Fibroblast of lung (primary cell): ENCODE measurements at regions not wholly inside any gene's neighbourhood (a gene's known extent, or its start where the extent isn't known, plus 50 kb on each side); places are given as distances from the start of the nearest gene placed in this dataset.

ENCODE experiments used
- DNase-seq, 2 donors: peaks; one replicate each; pipeline versions ENCODE4 v3.0.0 to v3.0.0-alpha.2; 2010; ENCODE audit warnings: low read depth in 2 of 2
- H2AFZ ChIP-seq: 2 replicates; pipeline ENCODE4 v1.5.1; 2012; ENCODE audit warnings: low read length, control low read depth, inconsistent platforms
- H3K27ac ChIP-seq: 2 replicates; pipeline ENCODE4 v1.5.1; 2011; ENCODE audit warnings: low read length, control low read depth; ENCODE audit not compliant: insufficient read depth
- H3K27me3 ChIP-seq: 2 replicates; pipeline ENCODE4 v1.5.1; 2011; ENCODE audit warnings: mild to moderate bottlenecking, low read length; ENCODE audit not compliant: control insufficient read depth, insufficient read depth
- H3K36me3 ChIP-seq: 2 replicates; pipeline ENCODE4 v1.5.1; 2011; ENCODE audit warnings: low read length; ENCODE audit not compliant: control insufficient read depth, insufficient read depth
- H3K4me1 ChIP-seq: 2 replicates; pipeline ENCODE4 v1.5.1; 2011; ENCODE audit warnings: low read length; ENCODE audit not compliant: control insufficient read depth, insufficient read depth; ENCODE audit errors: extremely low read depth
- H3K4me2 ChIP-seq: 2 replicates; pipeline ENCODE4 v1.5.1; 2011; ENCODE audit warnings: low read length, control low read depth; ENCODE audit not compliant: insufficient read depth; ENCODE audit errors: extremely low read depth
- H3K4me3 ChIP-seq, 4 experiments: fragments of 200-600 bp in 1 of 4; sonication (generic) in 1 of 4; replicated peaks in 1 of 4; 2 replicates each; pipeline ENCODE4 v1.5.1; 2011 to 2016; ENCODE audit warnings: low read length in 4 of 4, low read depth in 3 of 4, mild to moderate bottlenecking in 3 of 4, control low read depth in 2 of 4, inconsistent platforms in 1 of 4, mixed read lengths in 1 of 4; ENCODE audit not compliant: insufficient read depth in 1 of 4; ENCODE audit errors: control extremely low read depth in 1 of 4
- H3K79me2 ChIP-seq: 2 replicates; pipeline ENCODE4 v1.5.1; 2012; ENCODE audit warnings: mild to moderate bottlenecking, low read length, inconsistent platforms; ENCODE audit not compliant: control insufficient read depth, insufficient read depth
- H3K9ac ChIP-seq: 2 replicates; pipeline ENCODE4 v1.5.1; 2011; ENCODE audit warnings: mild to moderate bottlenecking, low read length, control low read depth; ENCODE audit not compliant: insufficient read depth
- H3K9me3 ChIP-seq: 2 replicates; pipeline ENCODE4 v1.5.1; 2012; ENCODE audit warnings: low read depth, low read length; ENCODE audit not compliant: control insufficient read depth, insufficient read depth
- H4K20me1 ChIP-seq: 2 replicates; pipeline ENCODE4 v1.5.1; 2011; ENCODE audit warnings: low read length; ENCODE audit not compliant: control insufficient read depth, insufficient read depth; ENCODE audit errors: extremely low read depth
- CTCF ChIP-seq, 2 donors: IDR thresholded peaks in 1 of 2; conservative IDR thresholded peaks in 1 of 2; 1 replicate in 1 of 2; 2 replicates in 1 of 2; pipeline ENCODE4 v1.5.1; 2011 to 2012; ENCODE audit warnings: low read length in 2 of 2, control low read depth in 1 of 2, inconsistent platforms in 1 of 2, low read depth in 1 of 2, mild to moderate bottlenecking in 1 of 2
- EZH2 ChIP-seq: IDR thresholded peaks from 2 replicates; pipeline ENCODE4 v1.5.1; 2012; ENCODE audit warnings: low read length, control low read depth, mild to moderate bottlenecking; ENCODE audit errors: missing control alignments

GRCh38 chr22:27413702-27414101 lies 387.9 kb downstream of the MN1 start:
- Histone ChIP-seq H3K4me1 (no peaks in the 10 kb centered on the region), H3K79me2 (no peaks in the 10 kb centered on the region), H3K9me3 (no peaks in the 10 kb centered on the region), H3K27me3 (peaks cover 8% of the 10 kb centered on the region), H3K9ac (no peak overlapping the region), H3K4me2 (no peak overlapping the region), H2AFZ (no peak overlapping the region), H3K4me3 (no peak overlapping the region), H3K36me3 (no peaks in the 10 kb centered on the region), H4K20me1 (no peaks in the 10 kb centered on the region), H3K27ac (no peak overlapping the region)
- TF ChIP-seq EZH2 (no peak), CTCF (conservative IDR thresholded peaks at IDR 0.05 in 1 of 2, IDR thresholded peaks at IDR 0.05 in 1 of 2; ENCODE audit: low read depth in 1 of 2, low read length in 2 of 2) (no peak)
- no peak for DNase-seq

GRCh38 chr22:27416511-27417420 lies 384.8 kb downstream of the MN1 start:
- Histone ChIP-seq H3K79me2 (no peaks in the 10 kb centered on the region), H3K27ac (no peak overlapping the region), H3K36me3 (no peaks in the 10 kb centered on the region), H3K4me2 (no peak overlapping the region), H3K4me1 (peaks cover 13% of the 10 kb centered on the region), H3K4me3 (no peak overlapping the region), H3K27me3 (peaks cover 8% of the 10 kb centered on the region), H3K9ac (no peak overlapping the region), H4K20me1 (no peaks in the 10 kb centered on the region), H3K9me3 (no peaks in the 10 kb centered on the region), H2AFZ (no peak overlapping the region)
- DNase-seq, result peak; percentile 79 to 93
- TF ChIP-seq CTCF (conservative IDR thresholded peaks at IDR 0.05 in 1 of 2, IDR thresholded peaks at IDR 0.05 in 1 of 2; ENCODE audit: low read depth in 1 of 2, low read length in 2 of 2), result no peak
- TF ChIP-seq EZH2, result no peak

- Histone ChIP-seq H3K9me3 (no peaks in the 10 kb centered on the region), H3K27ac (no peak overlapping the region), H3K27me3 (peaks cover 8% of the 10 kb centered on the region), H4K20me1 (no peaks in the 10 kb centered on the region), H3K9ac (no peak overlapping the region), H2AFZ (no peak overlapping the region), H3K4me1 (peaks cover 13% of the 10 kb centered on the region), H3K79me2 (no peaks in the 10 kb centered on the region), H3K4me2 (no peak overlapping the region), H3K4me3 (no peak overlapping the region), H3K36me3 (no peaks in the 10 kb centered on the region)
- TF ChIP-seq EZH2 (no peak), CTCF (conservative IDR thresholded peaks at IDR 0.05 in 1 of 2, IDR thresholded peaks at IDR 0.05 in 1 of 2; ENCODE audit: low read depth in 1 of 2, low read length in 2 of 2) (no peak)
- DNase-seq, result no peak
These were observed 384.1 kb downstream of the MN1 start for GRCh38 chr22:27417421-27417814.
